ENCODE measurements at regions not wholly inside any gene's neighbourhood (a gene's known extent, or its start where the extent isn't known, plus 50 kb on each side); places are given as distances from the start of the nearest gene placed in this dataset.

DNA sequence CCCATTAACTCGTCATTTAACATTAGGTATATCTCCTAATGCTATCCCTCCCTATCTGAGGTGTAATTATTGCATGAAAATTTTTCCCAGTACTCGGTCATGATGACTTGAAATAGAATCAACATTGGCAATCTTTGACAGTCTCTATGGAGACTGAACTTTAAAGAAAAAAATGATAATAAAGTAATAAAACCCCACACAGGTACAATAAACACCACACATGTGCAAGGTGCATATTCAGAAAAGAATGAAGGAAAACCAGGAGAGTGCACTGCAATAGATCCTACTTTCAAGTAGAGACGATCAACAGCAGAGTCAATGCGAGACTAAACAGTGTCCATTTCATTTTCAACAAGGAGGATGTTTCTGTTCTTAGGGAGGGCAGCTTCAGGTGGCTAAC, 1253.8 kb upstream of the TMEM132C start:
- TF ChIP-seq, protein P1, sequence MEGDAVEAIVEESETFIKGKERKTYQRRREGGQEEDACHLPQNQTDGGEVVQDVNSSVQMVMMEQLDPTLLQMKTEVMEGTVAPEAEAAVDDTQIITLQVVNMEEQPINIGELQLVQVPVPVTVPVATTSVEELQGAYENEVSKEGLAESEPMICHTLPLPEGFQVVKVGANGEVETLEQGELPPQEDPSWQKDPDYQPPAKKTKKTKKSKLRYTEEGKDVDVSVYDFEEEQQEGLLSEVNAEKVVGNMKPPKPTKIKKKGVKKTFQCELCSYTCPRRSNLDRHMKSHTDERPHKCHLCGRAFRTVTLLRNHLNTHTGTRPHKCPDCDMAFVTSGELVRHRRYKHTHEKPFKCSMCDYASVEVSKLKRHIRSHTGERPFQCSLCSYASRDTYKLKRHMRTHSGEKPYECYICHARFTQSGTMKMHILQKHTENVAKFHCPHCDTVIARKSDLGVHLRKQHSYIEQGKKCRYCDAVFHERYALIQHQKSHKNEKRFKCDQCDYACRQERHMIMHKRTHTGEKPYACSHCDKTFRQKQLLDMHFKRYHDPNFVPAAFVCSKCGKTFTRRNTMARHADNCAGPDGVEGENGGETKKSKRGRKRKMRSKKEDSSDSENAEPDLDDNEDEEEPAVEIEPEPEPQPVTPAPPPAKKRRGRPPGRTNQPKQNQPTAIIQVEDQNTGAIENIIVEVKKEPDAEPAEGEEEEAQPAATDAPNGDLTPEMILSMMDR (IDR thresholded peaks at IDR 0.05 in 8 of 11, conservative IDR thresholded peaks at IDR 0.05 in 3 of 11) = no peak
- TF ChIP-seq POLR2A (IDR thresholded peaks at IDR 0.05) = no peak
- TF ChIP-seq POLR2AphosphoS5 (IDR thresholded peaks at IDR 0.05) = no peak
